VCaP (cell line): ENCODE measurements at regions not wholly inside any gene's neighbourhood (a gene's known extent, or its start where the extent isn't known, plus 50 kb on each side); places are given as distances from the start of the nearest gene placed in this dataset.

Experiments
- H3K27ac ChIP-seq: fragments of 450-650 bp; 2 replicates; pipeline ENCODE4 v1.5.1; 2017
- CTCF ChIP-seq: fragments of 450-650 bp; conservative IDR thresholded peaks from 2 replicates; pipeline ENCODE4 v1.5.1; 2017; ENCODE audit warnings: mild to moderate bottlenecking, moderate library complexity

DNA sequence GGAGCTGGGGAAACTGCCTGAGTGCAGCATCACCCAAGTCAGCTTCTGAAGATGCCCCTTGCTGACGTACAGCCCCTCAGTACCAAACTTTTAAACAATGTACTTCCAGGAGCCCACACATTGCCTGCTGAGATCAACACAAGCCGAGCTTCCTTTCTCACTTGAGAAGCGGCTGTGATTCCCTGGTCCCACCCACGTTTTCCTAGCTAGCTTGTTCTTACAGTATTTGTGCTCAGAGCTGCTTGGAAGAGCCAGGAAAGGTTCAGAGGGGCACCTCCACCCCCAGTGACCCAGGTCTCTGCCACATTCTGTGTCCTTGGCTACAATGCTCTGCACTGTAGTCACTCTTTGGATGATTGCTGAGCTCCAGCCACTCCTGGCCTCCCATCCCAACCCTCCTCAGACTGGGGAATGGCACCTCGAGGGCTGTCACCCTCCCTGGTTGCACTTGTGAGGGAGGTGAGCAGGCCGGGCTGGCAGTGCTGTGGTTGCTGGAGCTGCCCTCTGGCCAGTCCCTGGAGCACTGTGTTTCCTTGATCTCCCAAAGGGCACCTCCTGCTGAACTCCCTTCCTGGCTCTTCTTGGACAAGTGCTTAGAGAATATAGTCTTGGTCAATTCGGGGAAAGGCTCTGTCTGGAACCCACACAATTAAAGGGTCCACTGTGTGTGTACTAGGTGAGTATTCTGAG is 355.1 kb downstream of the AJAP1 start:
- no peak for TF ChIP-seq CTCF
- H3K27ac ChIP-seq, result no peak overlapping the region

- TF ChIP-seq CTCF, result no peak
- no peak overlapping the region for H3K27ac ChIP-seq
Observed at GRCh38 chr1:5005171-5005570, 350.8 kb downstream of the AJAP1 start.

- TF ChIP-seq CTCF, result no peak
- H3K27ac ChIP-seq, result no peak overlapping the region
Observed at GRCh38 chr1:5002676-5003075, 348.3 kb downstream of the AJAP1 start.

DNA sequence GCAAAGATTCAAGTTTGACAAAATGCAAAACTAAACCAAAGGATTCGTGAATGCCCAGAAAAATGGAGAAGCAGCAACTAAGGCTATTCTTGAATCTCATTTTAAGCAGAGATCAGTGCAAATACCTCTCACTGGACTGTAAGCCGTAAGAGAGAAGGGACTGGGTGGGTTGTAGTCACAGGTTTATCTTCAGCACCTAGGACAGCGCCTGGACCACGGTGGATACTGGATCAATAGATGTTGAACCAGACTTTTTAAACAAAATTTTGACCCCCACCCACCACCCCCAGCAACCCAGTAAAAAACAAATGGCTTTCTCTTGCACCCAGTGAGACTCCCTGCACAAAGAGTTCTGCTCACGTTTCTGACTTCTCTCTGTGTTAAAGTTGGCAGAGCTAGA is 347.1 kb downstream of the AJAP1 start:
- H3K27ac ChIP-seq, result no peak overlapping the region
- TF ChIP-seq CTCF, result no peak

DNA sequence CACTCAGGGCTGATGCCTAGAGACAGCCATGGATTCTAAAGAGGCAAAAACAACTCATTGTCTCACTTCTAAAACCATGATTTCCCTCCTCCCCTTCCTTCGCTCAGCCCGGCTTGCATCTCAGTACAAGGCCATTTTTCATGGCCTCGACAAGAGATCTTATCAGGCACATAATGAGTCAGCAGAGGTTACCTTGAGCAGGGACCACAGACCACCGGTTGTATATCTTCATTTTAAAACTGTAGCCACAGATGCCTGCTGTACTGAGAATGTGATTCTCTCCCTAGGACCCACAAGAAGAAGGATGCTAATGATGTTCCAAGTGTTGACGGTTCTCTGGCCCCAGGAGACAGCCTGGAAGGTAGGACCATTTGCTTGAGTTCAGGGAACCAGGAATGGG is 331.9 kb downstream of the AJAP1 start:
- TF ChIP-seq CTCF, result no peak
- no peak overlapping the region for H3K27ac ChIP-seq

DNA sequence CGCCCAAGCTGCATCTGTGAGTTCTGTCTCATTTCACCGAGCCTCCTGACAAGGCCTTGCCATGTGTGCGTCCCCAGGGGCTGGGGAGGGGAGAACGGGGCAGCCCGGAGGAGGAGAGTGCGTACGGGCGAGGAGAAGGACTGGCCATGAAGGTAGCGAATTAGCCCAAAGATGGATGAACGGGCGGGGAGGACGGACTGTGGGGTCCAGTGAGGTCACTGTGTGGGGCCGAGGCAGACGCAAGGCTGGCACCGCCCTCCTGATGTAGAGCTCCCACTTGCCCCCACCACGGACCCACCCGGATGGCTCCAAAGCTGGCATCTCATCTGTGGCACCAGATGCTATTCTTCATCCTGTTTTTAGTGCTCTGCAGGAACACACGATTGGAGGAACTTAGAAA is 330.4 kb downstream of the AJAP1 start:
- H3K27ac ChIP-seq, result no peak overlapping the region
- no peak for TF ChIP-seq CTCF

DNA sequence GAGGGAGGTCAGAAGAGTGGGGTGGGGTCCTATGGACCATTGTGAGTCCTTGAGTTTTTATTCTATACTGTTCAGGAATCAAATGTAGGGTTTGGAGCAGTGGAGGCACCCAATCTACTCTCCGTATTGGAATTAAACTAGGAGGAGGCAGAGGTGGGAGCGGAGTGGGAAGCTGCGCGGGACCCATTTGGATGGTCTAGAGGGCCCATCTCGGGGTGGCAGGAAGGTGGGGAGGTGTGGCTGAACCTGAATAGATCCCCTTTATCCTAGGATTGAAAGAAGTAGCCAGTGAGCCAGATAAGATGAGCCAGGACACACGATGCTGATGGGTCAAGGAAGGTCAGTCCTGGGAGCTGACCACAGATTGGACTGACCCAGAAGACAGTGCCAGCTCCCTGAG is 325.8 kb downstream of the AJAP1 start:
- TF ChIP-seq CTCF, result no peak
- H3K27ac ChIP-seq, result no peak overlapping the region
